ENCODE measurements at regions not wholly inside any gene's neighbourhood (a gene's known extent, or its start where the extent isn't known, plus 50 kb on each side); places are given as distances from the start of the nearest gene placed in this dataset.

GRCh38 chr7:41193738-41194282, 509.1 kb downstream of the INHBA start:
- no peak for TF ChIP-seq POLR2A (IDR thresholded peaks at IDR 0.05)
- no peak for TF ChIP-seq CTCF (IDR thresholded peaks at IDR 0.05)
- TF ChIP-seq EP300 (IDR thresholded peaks at IDR 0.05; ENCODE audit: low read depth), result no peak
